ENCODE measurements at regions not wholly inside any gene's neighbourhood (a gene's known extent, or its start where the extent isn't known, plus 50 kb on each side); places are given as distances from the start of the nearest gene placed in this dataset.

- H3K4me3 ChIP-seq (ENCODE audit: low read depth, low read length), result no peak overlapping the region
- H3K4me1 ChIP-seq (ENCODE audit: control insufficient read depth, insufficient read depth, low read length), result no peaks in the 10 kb centered on the region
- H3K9me3 ChIP-seq (ENCODE audit: control insufficient read depth, insufficient read depth, low read length), result no peaks in the 10 kb centered on the region
- no peak overlapping the region for H3K9ac ChIP-seq (ENCODE audit: low read depth, low read length)
- H3K36me3 ChIP-seq (ENCODE audit: control insufficient read depth, insufficient read depth, low read length), result no peaks in the 10 kb centered on the region
- no peaks in the 10 kb centered on the region for H3K27me3 ChIP-seq (ENCODE audit: control insufficient read depth, insufficient read depth, low read length)
Measured at GRCh38 chr10:132467464-132468149, 70.0 kb upstream of the INPP5A start.

DNA sequence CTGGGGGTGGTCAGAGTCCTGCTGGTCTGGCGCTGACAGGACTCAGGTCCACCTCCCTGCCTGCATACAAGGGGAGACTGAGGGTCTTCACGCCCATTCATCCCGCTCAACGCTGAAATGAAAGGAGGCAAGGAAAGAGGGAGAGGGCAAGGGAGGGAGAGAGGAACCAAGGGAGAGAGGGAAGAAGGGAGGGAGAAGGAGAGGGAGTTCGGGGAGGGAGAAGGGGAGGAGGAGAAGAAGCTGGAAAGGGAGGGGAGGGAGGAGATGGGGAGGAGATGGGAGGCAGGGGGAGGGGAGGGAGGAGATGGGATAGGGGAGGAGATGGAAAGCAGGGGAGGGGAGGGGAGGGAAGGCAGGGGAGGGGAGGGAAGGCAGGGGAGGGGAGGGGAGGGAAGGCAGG lies 69.4 kb upstream of the INPP5A start:
- Histone ChIP-seq H3K9ac (ENCODE audit: low read depth, low read length) (no peak overlapping the region), H3K4me3 (ENCODE audit: low read depth, low read length) (peak overlapping the region; percentile 5), H3K27me3 (ENCODE audit: control insufficient read depth, insufficient read depth, low read length) (no peaks in the 10 kb centered on the region), H3K4me1 (ENCODE audit: control insufficient read depth, insufficient read depth, low read length) (no peaks in the 10 kb centered on the region), H3K9me3 (ENCODE audit: control insufficient read depth, insufficient read depth, low read length) (no peaks in the 10 kb centered on the region), H3K36me3 (ENCODE audit: control insufficient read depth, insufficient read depth, low read length) (no peaks in the 10 kb centered on the region)

DNA sequence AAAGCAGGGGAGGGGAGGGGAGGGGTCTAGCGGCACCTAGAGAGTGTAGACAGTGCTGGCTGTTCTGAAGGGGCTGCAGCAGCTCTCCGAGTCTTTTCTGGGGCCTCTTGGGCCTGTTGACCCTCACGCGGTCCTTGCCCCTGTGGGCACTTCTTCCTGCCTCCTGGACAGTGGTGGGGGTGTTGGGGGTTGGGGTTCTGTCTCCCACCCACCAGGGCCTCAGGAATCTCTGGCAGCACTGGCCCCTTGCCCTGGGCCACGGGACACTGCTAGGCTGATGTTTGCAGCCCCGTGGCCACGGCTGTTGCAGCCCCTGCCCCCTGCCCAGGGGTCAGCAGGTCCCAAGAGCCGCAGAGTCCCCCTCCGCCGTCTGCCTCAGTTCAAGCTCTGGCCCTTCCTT lies 68.9 kb upstream of the INPP5A start:
- no peak overlapping the region for H3K9ac ChIP-seq (ENCODE audit: low read depth, low read length)
- H3K36me3 ChIP-seq (ENCODE audit: control insufficient read depth, insufficient read depth, low read length), result no peaks in the 10 kb centered on the region
- H3K4me1 ChIP-seq (ENCODE audit: control insufficient read depth, insufficient read depth, low read length), result no peaks in the 10 kb centered on the region
- H3K27me3 ChIP-seq (ENCODE audit: control insufficient read depth, insufficient read depth, low read length), result no peaks in the 10 kb centered on the region
- no peak overlapping the region for H3K4me3 ChIP-seq (ENCODE audit: low read depth, low read length)
- H3K9me3 ChIP-seq (ENCODE audit: control insufficient read depth, insufficient read depth, low read length), result no peaks in the 10 kb centered on the region

DNA sequence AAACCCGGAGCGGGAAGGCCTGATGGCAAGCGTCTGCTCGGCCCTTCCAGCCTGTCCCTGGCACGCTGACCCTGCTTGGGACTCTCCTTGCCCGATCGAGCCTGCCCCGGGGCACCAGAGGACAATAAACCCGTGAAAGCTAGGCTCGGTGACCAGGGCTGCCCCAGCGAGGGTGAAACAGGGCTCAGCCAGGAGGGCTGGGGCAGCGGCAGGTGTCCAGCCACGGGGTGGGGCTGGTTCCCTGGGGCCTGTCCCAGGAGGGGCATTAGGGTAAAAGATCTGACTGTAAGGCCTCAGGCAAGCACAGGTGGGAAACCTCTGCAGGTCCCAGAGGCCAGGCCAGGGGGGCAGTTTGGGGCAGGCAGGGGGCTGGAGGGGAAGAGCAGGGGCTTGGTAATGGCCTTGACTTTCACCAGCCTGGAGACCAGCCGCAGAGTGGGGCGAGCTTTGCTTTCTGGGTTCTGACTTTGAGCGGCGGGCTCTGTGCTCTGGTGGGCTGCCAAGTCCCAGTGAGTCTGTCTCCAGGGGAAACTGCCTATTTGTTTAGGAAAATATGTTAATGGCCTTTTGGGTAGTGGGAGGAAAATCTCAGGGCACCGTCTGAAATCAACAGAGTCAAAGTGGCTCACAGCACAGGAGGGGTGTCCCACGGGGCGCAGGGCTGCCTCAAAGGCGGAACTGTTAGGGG lies 68.2 kb upstream of the INPP5A start:
- Histone ChIP-seq H3K27me3 (ENCODE audit: control insufficient read depth, insufficient read depth, low read length) (no peaks in the 10 kb centered on the region), H3K9me3 (ENCODE audit: control insufficient read depth, insufficient read depth, low read length) (no peaks in the 10 kb centered on the region), H3K4me3 (ENCODE audit: low read depth, low read length) (no peak overlapping the region), H3K36me3 (ENCODE audit: control insufficient read depth, insufficient read depth, low read length) (no peaks in the 10 kb centered on the region), H3K9ac (ENCODE audit: low read depth, low read length) (no peak overlapping the region), H3K4me1 (ENCODE audit: control insufficient read depth, insufficient read depth, low read length) (no peaks in the 10 kb centered on the region)

GRCh38 chr10:132470410-132471124 lies 67.0 kb upstream of the INPP5A start:
- Histone ChIP-seq H3K27me3 (ENCODE audit: control insufficient read depth, insufficient read depth, low read length) (no peaks in the 10 kb centered on the region), H3K4me1 (ENCODE audit: control insufficient read depth, insufficient read depth, low read length) (no peaks in the 10 kb centered on the region), H3K9ac (ENCODE audit: low read depth, low read length) (no peak overlapping the region), H3K4me3 (ENCODE audit: low read depth, low read length) (no peak overlapping the region), H3K36me3 (ENCODE audit: control insufficient read depth, insufficient read depth, low read length) (no peaks in the 10 kb centered on the region), H3K9me3 (ENCODE audit: control insufficient read depth, insufficient read depth, low read length) (no peaks in the 10 kb centered on the region)

DNA sequence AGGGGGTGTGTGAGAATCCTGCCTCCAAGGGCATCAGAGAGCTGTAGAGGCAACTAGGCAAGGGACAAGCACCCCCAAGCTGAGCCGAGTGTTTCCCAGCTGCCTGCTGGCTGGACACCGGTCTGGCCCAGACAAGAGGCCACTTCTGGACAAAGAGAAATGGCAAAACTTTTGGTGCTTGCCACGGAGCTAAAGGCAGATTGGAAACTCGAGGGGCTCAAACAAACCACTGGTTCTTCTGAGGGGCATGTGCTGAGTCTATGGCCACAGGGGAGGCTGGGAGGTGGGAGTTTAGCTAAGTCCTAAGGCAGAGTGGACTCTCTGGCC lies 66.5 kb upstream of the INPP5A start:
- Histone ChIP-seq H3K4me3 (ENCODE audit: low read depth, low read length) (no peak overlapping the region), H3K36me3 (ENCODE audit: control insufficient read depth, insufficient read depth, low read length) (no peaks in the 10 kb centered on the region), H3K9ac (ENCODE audit: low read depth, low read length) (no peak overlapping the region), H3K9me3 (ENCODE audit: control insufficient read depth, insufficient read depth, low read length) (no peaks in the 10 kb centered on the region), H3K27me3 (ENCODE audit: control insufficient read depth, insufficient read depth, low read length) (no peaks in the 10 kb centered on the region), H3K4me1 (ENCODE audit: control insufficient read depth, insufficient read depth, low read length) (no peaks in the 10 kb centered on the region)

GRCh38 chr10:132471484-132471883 lies 66.1 kb upstream of the INPP5A start:
- no peaks in the 10 kb centered on the region for H3K9me3 ChIP-seq (ENCODE audit: control insufficient read depth, insufficient read depth, low read length)
- H3K9ac ChIP-seq (ENCODE audit: low read depth, low read length), result no peak overlapping the region
- H3K4me1 ChIP-seq (ENCODE audit: control insufficient read depth, insufficient read depth, low read length), result no peaks in the 10 kb centered on the region
- H3K4me3 ChIP-seq (ENCODE audit: low read depth, low read length), result no peak overlapping the region
- H3K36me3 ChIP-seq (ENCODE audit: control insufficient read depth, insufficient read depth, low read length), result no peaks in the 10 kb centered on the region
- no peaks in the 10 kb centered on the region for H3K27me3 ChIP-seq (ENCODE audit: control insufficient read depth, insufficient read depth, low read length)

GRCh38 chr10:132475086-132475485 lies 62.5 kb upstream of the INPP5A start:
- H3K9ac ChIP-seq (ENCODE audit: low read depth, low read length), result no peak overlapping the region
- H3K4me1 ChIP-seq (ENCODE audit: control insufficient read depth, insufficient read depth, low read length), result no peaks in the 10 kb centered on the region
- no peak overlapping the region for H3K4me3 ChIP-seq (ENCODE audit: low read depth, low read length)
- no peaks in the 10 kb centered on the region for H3K36me3 ChIP-seq (ENCODE audit: control insufficient read depth, insufficient read depth, low read length)
- no peaks in the 10 kb centered on the region for H3K27me3 ChIP-seq (ENCODE audit: control insufficient read depth, insufficient read depth, low read length)
- no peaks in the 10 kb centered on the region for H3K9me3 ChIP-seq (ENCODE audit: control insufficient read depth, insufficient read depth, low read length)

GRCh38 chr10:132476146-132477065 lies 61.2 kb upstream of the INPP5A start:
- Histone ChIP-seq H3K36me3 (ENCODE audit: control insufficient read depth, insufficient read depth, low read length) (no peaks in the 10 kb centered on the region), H3K27me3 (ENCODE audit: control insufficient read depth, insufficient read depth, low read length) (no peaks in the 10 kb centered on the region), H3K9ac (ENCODE audit: low read depth, low read length) (no peak overlapping the region), H3K9me3 (ENCODE audit: control insufficient read depth, insufficient read depth, low read length) (no peaks in the 10 kb centered on the region), H3K4me1 (ENCODE audit: control insufficient read depth, insufficient read depth, low read length) (no peaks in the 10 kb centered on the region), H3K4me3 (ENCODE audit: low read depth, low read length) (no peak overlapping the region)

GRCh38 chr10:132477066-132477397 lies 60.6 kb upstream of the INPP5A start:
- H3K27me3 ChIP-seq (ENCODE audit: control insufficient read depth, insufficient read depth, low read length), result no peaks in the 10 kb centered on the region
- no peak overlapping the region for H3K4me3 ChIP-seq (ENCODE audit: low read depth, low read length)
- no peak overlapping the region for H3K9ac ChIP-seq (ENCODE audit: low read depth, low read length)
- H3K9me3 ChIP-seq (ENCODE audit: control insufficient read depth, insufficient read depth, low read length), result no peaks in the 10 kb centered on the region
- H3K36me3 ChIP-seq (ENCODE audit: control insufficient read depth, insufficient read depth, low read length), result no peaks in the 10 kb centered on the region
- no peaks in the 10 kb centered on the region for H3K4me1 ChIP-seq (ENCODE audit: control insufficient read depth, insufficient read depth, low read length)

GRCh38 chr10:132477398-132478340 lies 59.9 kb upstream of the INPP5A start:
- Histone ChIP-seq H3K4me1 (ENCODE audit: control insufficient read depth, insufficient read depth, low read length) (no peaks in the 10 kb centered on the region), H3K4me3 (ENCODE audit: low read depth, low read length) (no peak overlapping the region), H3K27me3 (ENCODE audit: control insufficient read depth, insufficient read depth, low read length) (no peaks in the 10 kb centered on the region), H3K9ac (ENCODE audit: low read depth, low read length) (no peak overlapping the region), H3K36me3 (ENCODE audit: control insufficient read depth, insufficient read depth, low read length) (no peaks in the 10 kb centered on the region), H3K9me3 (ENCODE audit: control insufficient read depth, insufficient read depth, low read length) (no peaks in the 10 kb centered on the region)
